HUDEP-2 (cell line): ENCODE measurements at regions not wholly inside any gene's neighbourhood (a gene's known extent, or its start where the extent isn't known, plus 50 kb on each side); places are given as distances from the start of the nearest gene placed in this dataset.
A peak's percentile ranks its signal among the peaks of the same experiment; 100 is the strongest.

ENCODE experiments used
- DNase-seq, 76 experiments: peaks; one replicate each; lab custom pipeline; 2025; ENCODE audit not compliant: unreplicated experiment in 76 of 76; lab: John Stamatoyannopoulos, UW

- no peak for DNase-seq
These were observed 51.8 kb upstream of the PAX1 start for GRCh38 chr20:21653628-21654027.

- DNase-seq = no peak
These were observed 62.0 kb upstream of the PAX1 start for GRCh38 chr20:21643417-21643816.

- DNase-seq = peak in 2 of 76 experiments; percentile 2 to 9
These were observed 64.9 kb upstream of the PAX1 start for GRCh38 chr20:21640556-21640955.

GRCh38 chr20:21633829-21634228, 71.6 kb upstream of the PAX1 start:
- DNase-seq = no peak

- DNase-seq = no peak
These were observed 72.8 kb upstream of the PAX1 start for GRCh38 chr20:21632735-21633053.

- no peak for DNase-seq
These were observed 73.3 kb upstream of the PAX1 start for GRCh38 chr20:21632031-21632734.

- DNase-seq = no peak
These were observed 76.7 kb upstream of the PAX1 start for GRCh38 chr20:21628800-21629199.

GRCh38 chr20:21623781-21624094, 81.7 kb upstream of the PAX1 start:
- DNase-seq = no peak

GRCh38 chr20:21623074-21623780, 82.2 kb upstream of the PAX1 start:
- DNase-seq = no peak

- no peak for DNase-seq
These were observed 83.2 kb upstream of the PAX1 start for GRCh38 chr20:21622097-21622857.

GRCh38 chr20:21618759-21619416, 86.6 kb upstream of the PAX1 start:
- DNase-seq = no peak

GRCh38 chr20:21615617-21616080, 89.8 kb upstream of the PAX1 start:
- DNase-seq = peak in 42 of 76 experiments; percentile 1 to 56 (median 14)

GRCh38 chr20:21614980-21615379, 90.5 kb upstream of the PAX1 start:
- no peak for DNase-seq

- DNase-seq = no peak
These were observed 92.0 kb upstream of the PAX1 start for GRCh38 chr20:21613512-21613911.

- no peak for DNase-seq
These were observed 95.5 kb upstream of the PAX1 start for GRCh38 chr20:21609981-21610380.

- no peak for DNase-seq
These were observed 95.4 kb upstream of the NKX2-2 start for GRCh38 chr20:21609221-21609620.

GRCh38 chr20:21608777-21609176, 94.9 kb upstream of the NKX2-2 start:
- no peak for DNase-seq

GRCh38 chr20:21607971-21608725, 94.3 kb upstream of the NKX2-2 start:
- DNase-seq = no peak

GRCh38 chr20:21601799-21602198, 87.9 kb upstream of the NKX2-2 start:
- no peak for DNase-seq

GRCh38 chr20:21586682-21587081, 72.8 kb upstream of the NKX2-2 start:
- no peak for DNase-seq
